ENCODE measurements at regions not wholly inside any gene's neighbourhood (a gene's known extent, or its start where the extent isn't known, plus 50 kb on each side); places are given as distances from the start of the nearest gene placed in this dataset.

- no peaks in the 10 kb centered on the region for H3K4me1 ChIP-seq (ENCODE audit: control insufficient read depth, insufficient read depth, low read length)
- H3K36me3 ChIP-seq (ENCODE audit: control insufficient read depth, insufficient read depth, low read length) = no peaks in the 10 kb centered on the region
- no peaks in the 10 kb centered on the region for H3K9me3 ChIP-seq (ENCODE audit: control insufficient read depth, low read length)
- H3K27me3 ChIP-seq (ENCODE audit: control insufficient read depth, insufficient read depth, low read length) = no peaks in the 10 kb centered on the region
- H3K4me3 ChIP-seq (ENCODE audit: low read length) = no peak overlapping the region
- H3K9ac ChIP-seq (ENCODE audit: low read length) = no peak overlapping the region
Observed at GRCh38 chr4:58163156-58163555, 1053.0 kb upstream of the IGFBP7 start.

- Histone ChIP-seq H3K36me3 (ENCODE audit: control insufficient read depth, insufficient read depth, low read length) (no peaks in the 10 kb centered on the region), H3K9me3 (ENCODE audit: control insufficient read depth, low read length) (no peaks in the 10 kb centered on the region), H3K4me3 (ENCODE audit: low read length) (no peak overlapping the region), H3K27me3 (ENCODE audit: control insufficient read depth, insufficient read depth, low read length) (no peaks in the 10 kb centered on the region), H3K4me1 (ENCODE audit: control insufficient read depth, insufficient read depth, low read length) (no peaks in the 10 kb centered on the region), H3K9ac (ENCODE audit: low read length) (no peak overlapping the region)
Observed at GRCh38 chr4:58149404-58150085, 1039.4 kb upstream of the IGFBP7 start.

DNA sequence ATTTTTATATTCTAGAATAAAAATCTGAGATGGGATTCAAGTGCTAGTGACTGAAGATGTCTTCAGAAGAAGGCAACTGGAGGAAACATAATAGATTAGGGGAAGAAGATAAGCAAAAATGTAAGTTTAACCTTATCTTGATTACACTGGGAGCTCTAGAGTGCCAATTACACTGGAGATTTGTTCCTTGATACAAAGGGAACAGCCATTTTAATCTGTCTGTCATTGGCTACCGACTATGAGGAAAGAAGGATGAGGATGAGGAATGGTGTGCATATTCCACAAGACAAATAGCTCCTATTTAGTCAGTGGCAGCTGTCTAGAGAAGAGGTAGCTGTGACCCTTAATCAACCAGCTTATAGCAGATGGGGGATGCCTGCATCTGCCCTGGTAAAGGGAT, 1034.5 kb upstream of the IGFBP7 start:
- Histone ChIP-seq H3K27me3 (ENCODE audit: control insufficient read depth, insufficient read depth, low read length) (no peaks in the 10 kb centered on the region), H3K4me3 (ENCODE audit: low read length) (no peak overlapping the region), H3K36me3 (ENCODE audit: control insufficient read depth, insufficient read depth, low read length) (no peaks in the 10 kb centered on the region), H3K9ac (ENCODE audit: low read length) (no peak overlapping the region), H3K4me1 (ENCODE audit: control insufficient read depth, insufficient read depth, low read length) (no peaks in the 10 kb centered on the region), H3K9me3 (ENCODE audit: control insufficient read depth, low read length) (no peaks in the 10 kb centered on the region)

GRCh38 chr4:58138786-58139668, 1028.8 kb upstream of the IGFBP7 start:
- Histone ChIP-seq H3K9ac (ENCODE audit: low read length) (no peak overlapping the region), H3K4me1 (ENCODE audit: control insufficient read depth, insufficient read depth, low read length) (no peaks in the 10 kb centered on the region), H3K27me3 (ENCODE audit: control insufficient read depth, insufficient read depth, low read length) (no peaks in the 10 kb centered on the region), H3K9me3 (ENCODE audit: control insufficient read depth, low read length) (no peaks in the 10 kb centered on the region), H3K36me3 (ENCODE audit: control insufficient read depth, insufficient read depth, low read length) (no peaks in the 10 kb centered on the region), H3K4me3 (ENCODE audit: low read length) (no peak overlapping the region)

DNA sequence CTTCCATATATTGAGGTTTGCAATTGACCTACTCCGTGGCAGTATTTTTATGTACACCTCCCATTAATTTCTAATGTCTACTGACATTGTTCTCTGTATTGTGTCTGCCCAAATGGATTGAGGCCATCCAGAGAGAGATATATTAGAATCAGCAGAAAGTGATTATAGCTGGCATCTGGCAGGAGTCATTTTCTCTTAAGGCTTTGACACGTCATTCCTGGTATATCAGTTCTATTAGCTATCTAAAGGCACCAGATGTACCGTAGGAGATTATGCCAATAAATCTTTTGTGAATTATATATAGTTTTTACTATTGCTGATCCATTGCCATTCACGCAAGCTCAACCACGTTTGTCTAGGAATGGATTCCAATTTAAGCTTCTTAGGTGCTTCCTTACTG, 1026.4 kb upstream of the IGFBP7 start:
- Histone ChIP-seq H3K9ac (ENCODE audit: low read length) (no peak overlapping the region), H3K9me3 (ENCODE audit: control insufficient read depth, low read length) (no peaks in the 10 kb centered on the region), H3K27me3 (ENCODE audit: control insufficient read depth, insufficient read depth, low read length) (no peaks in the 10 kb centered on the region), H3K4me1 (ENCODE audit: control insufficient read depth, insufficient read depth, low read length) (no peaks in the 10 kb centered on the region), H3K36me3 (ENCODE audit: control insufficient read depth, insufficient read depth, low read length) (no peaks in the 10 kb centered on the region), H3K4me3 (ENCODE audit: low read length) (no peak overlapping the region)

DNA sequence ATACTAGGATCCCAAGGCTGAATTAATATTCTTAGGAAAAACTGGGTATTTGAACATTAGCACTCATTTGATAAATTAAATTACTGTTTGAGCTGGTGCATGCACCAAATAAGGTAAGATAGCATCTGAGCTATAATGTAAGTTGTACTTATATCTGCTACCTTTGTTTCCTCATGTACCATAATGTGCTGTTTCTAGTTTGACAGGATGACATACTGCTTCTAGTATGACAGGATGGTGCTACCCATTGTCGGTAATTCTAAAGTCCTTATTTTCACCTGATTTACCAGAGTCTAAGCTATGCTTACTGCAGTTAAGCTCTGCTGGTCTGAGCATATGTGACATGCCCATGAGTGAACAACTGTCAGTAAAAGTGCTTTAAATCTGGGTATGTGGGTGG, 1017.5 kb upstream of the IGFBP7 start:
- no peaks in the 10 kb centered on the region for H3K27me3 ChIP-seq (ENCODE audit: control insufficient read depth, insufficient read depth, low read length)
- no peaks in the 10 kb centered on the region for H3K9me3 ChIP-seq (ENCODE audit: control insufficient read depth, low read length)
- H3K4me1 ChIP-seq (ENCODE audit: control insufficient read depth, insufficient read depth, low read length) = no peaks in the 10 kb centered on the region
- no peak overlapping the region for H3K4me3 ChIP-seq (ENCODE audit: low read length)
- no peak overlapping the region for H3K9ac ChIP-seq (ENCODE audit: low read length)
- H3K36me3 ChIP-seq (ENCODE audit: control insufficient read depth, insufficient read depth, low read length) = no peaks in the 10 kb centered on the region

GRCh38 chr4:58119298-58119697, 1009.1 kb upstream of the IGFBP7 start:
- Histone ChIP-seq H3K36me3 (ENCODE audit: control insufficient read depth, insufficient read depth, low read length) (no peaks in the 10 kb centered on the region), H3K9me3 (ENCODE audit: control insufficient read depth, low read length) (no peaks in the 10 kb centered on the region), H3K4me3 (ENCODE audit: low read length) (no peak overlapping the region), H3K27me3 (ENCODE audit: control insufficient read depth, insufficient read depth, low read length) (no peaks in the 10 kb centered on the region), H3K4me1 (ENCODE audit: control insufficient read depth, insufficient read depth, low read length) (no peaks in the 10 kb centered on the region), H3K9ac (ENCODE audit: low read length) (no peak overlapping the region)

GRCh38 chr4:58113126-58113525, 1002.9 kb upstream of the IGFBP7 start:
- Histone ChIP-seq H3K36me3 (ENCODE audit: control insufficient read depth, insufficient read depth, low read length) (no peaks in the 10 kb centered on the region), H3K27me3 (ENCODE audit: control insufficient read depth, insufficient read depth, low read length) (no peaks in the 10 kb centered on the region), H3K9me3 (ENCODE audit: control insufficient read depth, low read length) (no peaks in the 10 kb centered on the region), H3K9ac (ENCODE audit: low read length) (no peak overlapping the region), H3K4me1 (ENCODE audit: control insufficient read depth, insufficient read depth, low read length) (no peaks in the 10 kb centered on the region), H3K4me3 (ENCODE audit: low read length) (no peak overlapping the region)

GRCh38 chr4:58111818-58112217, 1001.6 kb upstream of the IGFBP7 start:
- no peaks in the 10 kb centered on the region for H3K9me3 ChIP-seq (ENCODE audit: control insufficient read depth, low read length)

GRCh38 chr4:58093352-58093751, 983.2 kb upstream of the IGFBP7 start:
- no peaks in the 10 kb centered on the region for H3K36me3 ChIP-seq (ENCODE audit: control insufficient read depth, insufficient read depth, low read length)
- H3K9ac ChIP-seq (ENCODE audit: low read length) = no peak overlapping the region
- H3K9me3 ChIP-seq (ENCODE audit: control insufficient read depth, low read length) = no peaks in the 10 kb centered on the region
- no peak overlapping the region for H3K4me3 ChIP-seq (ENCODE audit: low read length)
- no peaks in the 10 kb centered on the region for H3K4me1 ChIP-seq (ENCODE audit: control insufficient read depth, insufficient read depth, low read length)
- no peaks in the 10 kb centered on the region for H3K27me3 ChIP-seq (ENCODE audit: control insufficient read depth, insufficient read depth, low read length)

More at GRCh38 chr4:58111818-58112217, 1001.6 kb upstream of the IGFBP7 start:
- no peaks in the 10 kb centered on the region for H3K27me3 ChIP-seq (ENCODE audit: control insufficient read depth, insufficient read depth, low read length)
- no peaks in the 10 kb centered on the region for H3K36me3 ChIP-seq (ENCODE audit: control insufficient read depth, insufficient read depth, low read length)
- no peaks in the 10 kb centered on the region for H3K4me1 ChIP-seq (ENCODE audit: control insufficient read depth, insufficient read depth, low read length)
- H3K9ac ChIP-seq (ENCODE audit: low read length) = no peak overlapping the region
- no peak overlapping the region for H3K4me3 ChIP-seq (ENCODE audit: low read length)

DNA sequence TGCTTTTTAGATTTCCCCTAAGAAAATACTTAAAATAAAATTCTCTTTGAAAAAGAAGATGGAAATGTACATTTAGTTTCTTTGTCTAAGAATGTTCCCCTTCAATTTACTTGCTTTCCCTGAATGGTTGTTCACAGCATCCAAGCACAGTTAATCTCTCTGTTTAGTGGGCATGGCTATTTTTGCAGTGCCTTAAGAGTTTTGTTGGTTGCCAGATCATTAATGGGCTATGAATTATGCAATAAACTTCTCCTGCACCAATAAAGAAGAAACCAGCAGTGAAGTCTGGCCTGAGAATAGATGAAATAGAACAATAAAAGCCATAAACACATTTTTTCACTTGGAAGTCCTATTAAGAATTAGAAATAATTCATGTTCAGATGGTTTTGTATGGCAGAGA, 980.4 kb upstream of the IGFBP7 start:
- no peaks in the 10 kb centered on the region for H3K27me3 ChIP-seq (ENCODE audit: control insufficient read depth, insufficient read depth, low read length)
- no peaks in the 10 kb centered on the region for H3K36me3 ChIP-seq (ENCODE audit: control insufficient read depth, insufficient read depth, low read length)
- H3K4me3 ChIP-seq (ENCODE audit: low read length) = no peak overlapping the region
- no peaks in the 10 kb centered on the region for H3K9me3 ChIP-seq (ENCODE audit: control insufficient read depth, low read length)
- H3K4me1 ChIP-seq (ENCODE audit: control insufficient read depth, insufficient read depth, low read length) = no peaks in the 10 kb centered on the region
- H3K9ac ChIP-seq (ENCODE audit: low read length) = no peak overlapping the region

GRCh38 chr4:58081356-58081755, 971.2 kb upstream of the IGFBP7 start:
- Histone ChIP-seq H3K36me3 (ENCODE audit: control insufficient read depth, insufficient read depth, low read length) (no peaks in the 10 kb centered on the region), H3K4me3 (ENCODE audit: low read length) (no peak overlapping the region), H3K9me3 (ENCODE audit: control insufficient read depth, low read length) (no peaks in the 10 kb centered on the region)

More at GRCh38 chr4:58081356-58081755, 971.2 kb upstream of the IGFBP7 start:
- no peaks in the 10 kb centered on the region for H3K4me1 ChIP-seq (ENCODE audit: control insufficient read depth, insufficient read depth, low read length)
- H3K9ac ChIP-seq (ENCODE audit: low read length) = no peak overlapping the region
- H3K27me3 ChIP-seq (ENCODE audit: control insufficient read depth, insufficient read depth, low read length) = no peaks in the 10 kb centered on the region
